Right ventricle myocardium inferior (tissue), 1 donor: ENCODE measurements at regions not wholly inside any gene's neighbourhood (a gene's known extent, or its start where the extent isn't known, plus 50 kb on each side); places are given as distances from the start of the nearest gene placed in this dataset.

Experiments used
- ATAC-seq: fragments of 200-7000 bp; cut with Tn5 transposase; one replicate; pipeline ENCODE4 v1.9.1; 2020; ENCODE audit warnings: mild to moderate bottlenecking, moderate library complexity
- DNase-seq: peaks from one replicate; pipeline ENCODE4 v3.0.0; 2021; ENCODE audit errors: missing footprints
- intact Hi-C: fragments of 100-400 bp; cut with DNase I; formaldehyde crosslinking; loops from one replicate; pipeline ENCODE4 v1.11.0; 2022
- donor health status: DM: no; HTN: yes; CAD: no; lungs with severe emphysema.

DNA sequence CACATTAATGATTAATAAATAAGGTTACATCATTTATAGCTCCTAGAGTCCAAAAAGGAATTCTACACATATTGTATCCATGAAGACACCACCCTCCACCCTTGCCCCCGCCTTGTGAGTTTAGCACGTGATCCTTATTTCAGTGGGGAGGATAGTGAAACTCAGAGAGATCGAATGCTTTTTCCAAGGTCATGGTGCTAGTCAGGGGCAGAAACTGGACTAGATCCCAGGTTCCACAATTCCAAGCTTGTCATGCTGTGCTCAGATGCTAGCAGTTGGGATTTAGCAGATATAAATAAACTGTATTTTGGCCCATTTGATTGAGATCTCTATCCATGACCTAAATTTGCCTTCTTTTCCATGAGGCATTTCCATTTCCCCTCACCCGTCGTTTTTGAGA lies 227.4 kb upstream of the THRB start:
- ATAC-seq (no peak), DNase-seq (no peak)
- intact Hi-C loops: no loop called here

DNA sequence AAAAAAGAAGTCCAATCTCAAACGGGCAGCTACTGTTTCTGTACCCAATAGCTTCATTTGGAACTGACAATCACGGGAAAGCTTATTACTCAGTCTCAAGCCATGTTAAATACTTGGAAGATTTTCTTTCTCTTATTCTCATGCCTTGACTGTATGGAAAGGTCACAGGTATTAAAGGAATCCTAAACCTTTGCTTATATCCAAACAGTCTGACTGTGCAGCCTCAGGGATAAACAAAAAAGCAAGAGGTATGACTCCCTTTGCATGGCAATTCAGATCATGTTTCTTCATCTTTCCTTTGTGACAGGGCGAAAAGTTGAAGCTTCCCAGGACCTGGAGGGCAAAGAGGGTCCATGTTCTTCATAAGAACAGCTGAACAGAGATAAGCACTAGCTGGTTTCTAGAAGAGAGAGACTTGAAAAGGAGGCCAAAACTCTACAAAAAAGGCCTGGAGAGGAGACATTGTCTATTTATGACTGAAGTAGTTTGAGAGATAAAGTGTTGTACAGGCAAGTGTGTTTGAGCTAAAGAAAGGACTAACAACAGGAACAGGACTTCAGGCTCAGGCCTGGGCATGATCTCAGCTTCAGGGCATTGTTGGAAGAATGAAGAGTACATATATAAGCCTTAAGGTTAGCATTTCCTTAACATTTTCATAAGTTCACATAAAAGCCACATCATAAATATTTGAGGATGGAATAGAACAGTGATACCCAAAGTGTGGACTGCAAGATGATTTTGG lies 231.0 kb upstream of the THRB start:
- ATAC-seq (no peak), DNase-seq (no peak)
- intact Hi-C loops: no loop called here

DNA sequence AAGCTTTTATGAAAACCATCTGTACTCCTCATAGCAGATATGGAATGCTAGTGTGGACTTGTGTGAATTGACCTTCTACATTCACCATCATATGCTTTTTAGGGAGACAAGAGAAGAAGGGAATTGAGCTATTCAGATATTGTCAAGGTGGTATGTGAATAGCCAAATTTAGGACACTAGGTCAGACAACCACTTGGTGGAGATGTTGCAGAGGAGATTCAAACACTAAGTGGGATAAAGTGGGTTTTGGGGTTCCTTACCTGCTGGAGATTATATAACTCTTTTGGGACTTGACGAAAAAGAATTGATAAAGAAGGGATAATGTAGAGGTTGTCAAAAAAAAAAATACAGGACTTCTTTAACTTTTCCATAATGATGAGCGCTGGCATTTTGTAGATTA lies 231.8 kb upstream of the THRB start:
- intact Hi-C loops: no loop called here
- DNase-seq (no peak), ATAC-seq (no peak)

DNA sequence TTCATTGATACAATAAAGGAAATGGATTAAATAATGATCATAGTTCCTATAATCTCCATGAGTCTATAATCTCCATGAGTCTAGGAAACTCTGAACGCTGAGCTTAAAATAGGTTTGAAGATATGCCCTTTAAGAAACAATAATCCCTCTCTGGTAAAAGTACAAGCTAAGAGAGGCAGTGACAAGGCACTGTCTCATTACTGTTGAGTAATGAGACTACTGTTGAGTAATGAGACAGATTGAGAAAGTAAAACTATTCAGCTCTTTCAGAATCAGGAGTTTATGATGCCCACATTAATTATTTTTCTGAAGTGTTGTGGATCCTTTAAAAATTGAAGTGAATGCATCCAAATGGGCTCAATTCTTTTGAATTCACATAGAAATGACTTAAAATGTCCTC lies 235.5 kb upstream of the THRB start:
- intact Hi-C loops: no loop called here
- DNase-seq (no peak), ATAC-seq (no peak)

DNA sequence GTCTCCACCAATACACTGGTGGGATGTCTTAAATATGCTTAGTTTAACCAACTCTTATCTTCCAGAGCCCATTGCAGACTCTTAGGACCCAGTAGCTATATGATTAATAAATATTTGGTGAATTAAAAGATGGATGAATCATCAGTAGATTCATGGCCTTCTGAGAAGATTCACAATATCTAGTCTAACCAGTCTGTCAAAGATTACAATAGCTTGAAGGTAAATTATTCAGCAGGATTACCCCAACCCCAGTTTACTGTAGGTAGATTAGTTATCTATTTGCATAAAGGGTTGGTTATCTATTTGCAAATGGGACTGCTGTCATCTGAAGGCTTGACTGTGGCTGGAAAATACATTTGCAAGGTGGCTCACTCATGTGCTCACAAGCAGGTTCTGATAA lies 239.4 kb upstream of the THRB start:
- intact Hi-C loops: no loop called here
- ATAC-seq: no peak
- DNase-seq: no peak

DNA sequence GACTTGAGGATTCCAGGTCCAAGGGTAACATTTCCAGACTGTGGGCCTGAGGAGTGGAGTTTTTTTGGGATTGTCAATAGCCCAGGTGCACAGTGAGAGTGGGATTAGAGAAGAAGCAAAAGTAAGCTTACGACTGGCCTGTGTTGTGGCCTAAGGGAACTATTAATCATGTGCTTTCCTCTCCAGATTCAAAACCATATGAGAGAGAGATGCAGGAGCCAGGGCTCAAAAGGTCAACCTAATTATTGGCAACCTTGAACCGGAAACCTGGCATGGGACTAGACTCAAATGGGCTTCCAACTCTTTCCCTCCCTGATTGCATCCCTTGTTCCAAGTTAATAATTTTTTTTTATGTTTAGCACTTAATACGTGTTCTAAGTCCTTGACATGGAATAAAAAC lies 242.1 kb upstream of the THRB start:
- DNase-seq (no peak), ATAC-seq (no peak)
- intact Hi-C loops: no loop called here

DNA sequence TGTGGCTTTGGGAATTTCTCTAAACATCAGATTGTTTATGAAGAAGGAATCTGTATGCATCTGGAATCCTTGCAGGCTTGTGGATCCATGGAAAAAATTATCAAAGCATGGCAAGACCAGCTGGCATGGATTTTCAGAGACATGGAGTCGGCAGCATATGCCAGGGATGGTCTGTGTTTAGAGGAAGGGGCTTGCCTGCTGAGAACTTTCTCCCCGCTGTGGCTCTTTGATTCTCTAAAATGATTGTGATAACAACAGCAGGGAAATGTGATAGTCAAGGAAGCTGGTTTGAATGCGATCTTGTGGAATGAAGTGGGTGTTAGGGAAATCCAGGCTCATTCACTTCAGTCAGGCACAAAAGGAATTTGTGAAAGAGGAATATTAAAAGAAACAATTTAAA lies 245.7 kb upstream of the THRB start:
- ATAC-seq (no peak), DNase-seq (no peak)
- intact Hi-C loops: no loop called here

DNA sequence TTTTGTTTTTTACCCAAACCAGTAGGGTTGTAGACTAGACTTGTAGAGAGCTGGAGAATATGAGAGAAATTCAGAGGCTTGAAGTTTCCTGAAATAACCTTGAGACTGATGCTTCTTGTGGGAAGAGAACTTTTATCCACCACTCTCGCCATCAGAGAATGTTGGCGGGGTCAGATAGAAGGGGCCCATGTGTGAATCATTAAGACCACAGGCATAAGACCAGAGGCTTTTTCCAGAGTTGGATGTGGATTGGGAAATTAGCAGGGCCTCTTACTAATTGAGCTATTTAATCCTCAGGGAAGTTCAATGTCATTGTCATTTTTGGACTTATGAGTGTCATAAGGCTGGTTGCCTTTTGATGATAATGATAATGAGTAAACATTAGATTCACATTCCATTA lies 246.9 kb upstream of the THRB start:
- ATAC-seq (no peak), DNase-seq (no peak)
- intact Hi-C loops: no loop called here

DNA sequence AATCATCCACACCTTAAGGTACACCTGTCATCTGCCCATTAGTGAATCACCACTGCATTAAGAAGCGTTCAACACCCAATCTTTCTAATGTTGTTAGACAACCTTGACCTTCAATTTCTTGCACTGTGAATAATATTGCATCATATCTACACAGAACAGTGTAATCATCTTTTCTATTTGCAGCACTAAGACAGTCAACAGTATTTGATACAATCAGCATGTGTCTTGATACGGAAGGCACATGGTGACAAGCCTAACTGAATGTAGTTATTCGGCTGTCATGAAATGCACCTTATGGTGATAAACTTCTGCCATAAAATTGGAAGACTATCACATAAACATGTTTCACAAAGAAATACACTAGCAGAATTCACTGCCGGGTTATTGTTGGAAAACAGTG lies 253.9 kb upstream of the THRB start:
- ATAC-seq (no peak), DNase-seq (no peak)
- intact Hi-C loops: no loop called here

DNA sequence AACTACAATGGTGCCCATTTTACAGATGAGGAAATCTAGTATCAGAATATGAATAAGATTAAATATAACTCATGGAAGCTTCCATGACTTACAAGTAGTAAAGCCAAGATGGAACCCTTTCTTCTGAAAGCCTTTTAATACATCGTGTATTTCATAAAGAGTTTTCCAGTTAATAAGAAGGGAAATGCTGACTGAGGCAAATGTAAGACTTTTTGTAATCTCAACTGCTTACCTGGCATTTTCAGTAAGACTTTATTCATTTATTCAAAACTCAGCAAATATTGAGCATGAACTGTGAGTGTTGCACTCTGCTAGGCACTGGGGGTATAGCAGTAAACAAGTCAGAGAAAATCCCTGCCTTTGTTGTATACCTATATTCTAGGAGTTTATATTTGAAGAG lies 256.4 kb upstream of the THRB start:
- ATAC-seq (no peak), DNase-seq (no peak)
- intact Hi-C loops: no loop called here

DNA sequence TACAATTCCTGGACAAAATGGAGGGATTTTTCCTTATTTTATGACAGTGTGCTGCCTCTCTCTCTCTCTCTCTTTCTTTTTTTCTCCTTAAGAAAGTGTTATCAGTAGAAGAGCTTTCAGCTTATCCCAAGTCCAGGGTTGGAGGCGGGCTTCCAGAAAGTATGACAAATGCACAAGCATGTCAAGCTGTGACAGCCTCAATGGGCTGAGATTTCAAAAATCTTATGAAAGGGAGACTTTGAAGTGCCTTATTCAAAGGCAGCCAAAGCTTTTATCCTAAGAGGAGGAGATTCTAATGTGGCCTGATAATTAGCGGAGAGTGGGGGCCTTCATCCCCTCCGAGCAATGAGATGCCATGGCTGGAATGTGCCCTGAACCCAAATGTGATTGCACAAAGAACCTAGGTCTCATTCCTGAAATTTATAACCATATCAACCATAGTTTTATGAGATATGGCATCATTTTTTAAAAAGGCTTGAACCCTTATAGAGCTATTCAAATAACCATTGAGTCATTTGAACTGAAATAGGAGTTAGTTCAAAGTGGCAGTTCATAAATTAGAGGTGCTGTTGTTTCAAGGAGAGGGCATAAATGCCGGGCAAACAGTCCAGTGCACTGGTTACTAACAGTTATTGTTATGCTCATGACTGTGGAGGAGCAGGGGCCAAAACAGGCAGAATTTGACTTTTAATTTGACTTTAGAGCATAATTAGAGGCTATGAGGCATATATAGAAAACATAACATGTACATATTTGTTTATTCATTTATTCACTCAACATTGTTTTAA lies 261.6 kb upstream of the THRB start:
- intact Hi-C loops: no loop called here
- ATAC-seq: no peak
- no peak for DNase-seq

DNA sequence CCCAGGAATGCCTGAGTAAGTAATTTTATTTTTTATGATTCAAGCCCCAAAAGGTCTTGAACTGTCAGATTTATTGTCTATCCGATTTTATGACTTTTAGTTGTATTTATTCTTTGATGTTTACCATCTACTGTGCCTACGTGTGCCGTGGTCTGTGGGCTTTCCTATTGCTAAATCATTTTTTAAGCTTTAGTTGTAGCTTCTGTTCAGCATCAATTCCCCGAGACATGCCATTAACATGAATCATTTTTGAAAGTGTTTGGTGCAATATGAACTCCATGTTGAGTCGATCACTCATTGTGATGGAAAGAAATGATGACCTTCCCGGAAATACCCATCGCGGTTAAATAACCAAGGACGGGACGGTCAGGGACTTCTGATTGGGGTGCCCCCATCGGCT lies 268.7 kb upstream of the THRB start:
- ATAC-seq: no peak
- DNase-seq: no peak
- intact Hi-C loops: no loop called here

DNA sequence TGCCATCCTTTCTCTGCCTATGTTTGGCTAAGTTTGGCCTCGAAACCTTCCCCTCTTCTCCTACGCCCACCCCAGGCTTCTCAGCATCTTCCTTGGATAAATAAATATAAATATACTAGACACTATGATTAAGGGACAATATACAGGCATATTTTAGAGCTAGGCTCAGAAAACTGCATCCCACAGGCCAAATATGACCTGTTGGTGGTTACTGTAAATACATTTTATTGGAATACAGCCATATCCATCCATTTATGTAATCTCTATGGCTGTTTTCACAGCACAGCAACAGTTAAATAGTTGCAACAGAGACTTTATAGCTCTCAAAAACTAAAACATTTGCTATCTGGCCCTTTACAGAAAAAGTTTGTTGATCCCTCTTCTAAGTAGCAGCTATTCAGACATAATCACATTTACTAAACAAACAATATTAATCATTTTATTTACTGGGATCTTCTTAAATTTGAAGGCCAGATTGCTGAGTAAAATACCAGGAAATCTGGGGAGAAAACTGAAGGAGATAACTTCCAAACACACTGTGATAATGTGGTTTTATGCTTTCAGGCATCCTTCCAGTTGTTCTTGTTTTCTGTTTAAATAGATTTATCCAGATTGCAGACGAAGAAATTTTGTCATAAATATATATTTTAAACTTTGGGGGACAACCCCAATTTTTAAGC lies 269.7 kb upstream of the THRB start:
- intact Hi-C loops: no loop called here
- no peak for ATAC-seq
- DNase-seq: no peak

DNA sequence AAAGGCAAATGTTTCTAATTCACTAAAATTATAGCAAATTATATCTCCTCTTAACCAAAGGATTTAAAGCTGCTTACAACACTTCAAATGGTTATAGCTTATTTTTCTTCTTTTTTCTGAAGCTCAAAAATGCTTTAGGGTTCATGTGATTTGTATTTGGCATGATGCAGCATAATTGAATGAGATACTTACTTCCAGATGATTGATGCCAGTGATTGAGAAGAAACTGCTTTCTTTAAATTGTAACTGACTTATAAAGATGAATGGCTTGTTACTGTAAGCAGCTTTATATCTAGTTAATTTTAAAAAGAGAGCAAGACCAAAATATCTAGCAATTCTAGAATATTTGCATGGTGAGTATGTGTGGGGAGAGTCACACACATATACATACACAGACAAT lies 270.7 kb upstream of the THRB start:
- no peak for DNase-seq
- intact Hi-C loops: no loop called here
- ATAC-seq: no peak

DNA sequence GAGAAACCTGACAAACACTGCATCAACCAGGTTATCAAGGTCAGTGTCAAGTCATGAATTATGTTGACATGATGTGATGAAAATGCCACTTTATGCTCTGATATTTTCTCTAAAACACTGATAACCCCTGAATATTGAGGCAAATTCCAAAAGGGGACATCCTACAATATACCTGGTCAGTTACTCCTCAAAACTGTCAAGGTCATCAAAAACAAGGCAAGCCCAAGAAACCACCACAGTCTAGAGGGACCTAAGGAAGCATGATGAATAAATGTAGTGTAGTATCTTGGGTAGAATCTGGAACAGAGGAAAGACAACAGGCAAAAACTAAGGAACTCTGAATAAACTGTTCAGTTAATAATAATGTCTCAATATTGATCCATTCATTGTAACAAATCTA lies 275.3 kb upstream of the THRB start:
- ATAC-seq: no peak
- DNase-seq: no peak
- intact Hi-C loops: loop anchor here (10.0 kb wide), 2 partner anchors 325 to 1085 kb away; no protein-coding TSS in a partner anchor

DNA sequence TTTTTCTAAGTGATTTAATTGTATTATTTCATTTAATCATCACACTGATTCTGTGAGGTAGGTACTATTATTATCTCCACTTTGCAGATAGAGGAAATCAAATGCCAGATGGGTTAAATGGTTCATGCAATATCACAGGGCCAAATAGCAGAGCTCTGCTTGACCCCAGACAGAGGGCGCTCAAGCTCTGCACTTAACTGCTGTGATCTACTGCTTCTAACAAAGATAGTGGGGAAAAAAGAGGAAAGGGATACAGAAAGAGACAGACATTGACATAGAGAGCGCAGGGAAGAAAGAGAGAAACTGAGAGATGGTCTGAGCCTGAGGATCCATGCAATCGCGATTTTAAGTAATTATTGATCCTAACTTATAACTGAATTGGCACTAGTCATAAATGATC lies 279.1 kb upstream of the THRB start:
- intact Hi-C loops: loop anchor here (2.0 to 10.0 kb wide), 3 partner anchors 321 to 1081 kb away; no protein-coding TSS in a partner anchor
- ATAC-seq: peak; percentile 73
- DNase-seq: no peak

DNA sequence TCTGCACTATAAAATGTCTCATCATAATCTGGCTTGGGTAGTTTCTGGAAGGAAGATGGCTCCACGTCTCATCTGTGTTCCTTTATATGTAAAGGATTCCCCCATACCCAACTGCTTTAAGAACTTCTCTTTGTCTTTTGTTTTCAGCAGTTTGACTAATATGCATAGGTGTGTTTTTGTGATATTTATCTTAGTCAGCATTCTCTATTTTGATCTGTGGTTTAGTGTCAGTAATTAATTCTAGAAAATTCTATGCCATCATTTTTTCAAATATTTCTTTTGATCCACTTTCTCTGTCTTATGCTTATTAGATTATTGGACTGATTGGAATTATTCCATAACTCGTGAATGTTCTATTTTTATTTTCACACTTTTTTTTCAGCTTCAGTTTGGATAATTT lies 286.3 kb upstream of the THRB start:
- DNase-seq: no peak
- intact Hi-C loops: no loop called here
- ATAC-seq: no peak

DNA sequence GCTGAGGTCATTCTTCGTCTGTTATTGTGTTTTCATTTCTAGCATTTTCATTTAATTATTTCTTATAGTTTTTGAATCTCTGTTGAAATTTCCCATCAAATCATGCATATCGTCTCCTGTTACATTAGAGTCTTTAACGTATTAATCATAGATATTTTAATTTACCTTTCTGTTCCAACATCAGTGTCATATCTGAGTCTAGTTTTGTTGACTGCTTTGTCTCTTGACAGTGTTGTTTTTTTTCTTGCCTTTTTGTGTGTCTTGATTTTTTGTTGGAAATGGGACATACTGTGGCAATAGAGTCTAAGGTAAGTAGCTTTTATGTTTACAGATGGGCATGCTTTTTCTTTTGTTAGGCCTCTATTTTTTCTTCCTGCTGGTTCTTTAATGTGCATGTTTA lies 286.8 kb upstream of the THRB start:
- ATAC-seq (no peak), DNase-seq (no peak)
- intact Hi-C loops: no loop called here

DNA sequence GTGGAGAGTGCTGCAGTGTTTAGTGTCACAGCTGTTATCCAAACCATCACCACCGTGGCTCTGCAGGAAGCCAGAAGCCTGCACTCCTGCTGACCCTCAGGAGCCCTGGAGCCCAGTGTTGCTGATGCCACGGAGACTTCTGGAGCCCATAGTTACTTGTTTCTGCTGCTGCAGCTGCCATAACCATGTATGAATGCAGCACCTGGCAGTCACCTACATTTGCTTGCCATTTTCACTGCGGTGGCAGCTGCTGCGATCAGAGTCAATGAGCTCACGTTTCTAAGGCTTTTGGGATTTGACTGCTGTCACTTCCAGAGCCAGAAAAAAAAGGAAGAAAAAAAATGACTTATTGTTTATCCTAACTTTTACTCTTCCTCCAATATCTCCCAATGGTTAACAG lies 299.2 kb upstream of the THRB start:
- intact Hi-C loops: no loop called here
- DNase-seq: no peak
- ATAC-seq: no peak

DNA sequence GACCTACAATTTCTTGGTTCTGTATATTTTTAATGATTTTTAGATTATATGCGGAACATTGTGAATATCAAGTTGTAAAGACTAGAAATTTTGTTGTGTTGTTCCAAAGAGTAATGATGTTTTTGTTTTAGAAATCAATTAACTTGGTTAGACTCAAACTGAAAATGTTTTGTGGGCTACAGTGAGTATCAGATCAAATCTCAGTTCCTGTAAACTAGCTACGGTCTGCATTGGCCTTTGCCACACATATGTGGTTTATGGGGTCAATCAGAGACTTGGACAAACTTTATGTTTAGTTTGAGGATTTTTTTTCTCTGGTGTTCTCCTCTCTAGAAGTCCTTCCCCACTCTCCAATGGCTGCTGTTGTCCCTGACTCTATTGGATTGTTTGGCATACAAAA lies 308.0 kb upstream of the THRB start:
- no peak for DNase-seq
- intact Hi-C loops: no loop called here
- no peak for ATAC-seq
